ENCODE measurements at regions not wholly inside any gene's neighbourhood (a gene's known extent, or its start where the extent isn't known, plus 50 kb on each side); places are given as distances from the start of the nearest gene placed in this dataset.

GRCh38 chr5:106423109-106423897 is 1247.4 kb downstream of the EFNA5 start:
- WGBS, 2 experiments (ENCODE audit: insufficient coverage in 1 of 2, insufficient read length in 1 of 2), result 92 to 100% methylated on average over 1 to 8 of the region's 8 CpGs
- Mint-ChIP-seq H3K9me3 (peaks cover 3% of the 10 kb centered on the region), H3K27me3 (ENCODE audit: insufficient read depth) (no peaks in the 10 kb centered on the region), H3K4me3 (no peak overlapping the region), H3K4me1 (no peaks in the 10 kb centered on the region), H3K36me3 (ENCODE audit: low read depth) (no peaks in the 10 kb centered on the region), H3K27ac (no peak overlapping the region)
- no peak overlapping the region for H3K9ac ChIP-seq (ENCODE audit: extremely low read depth, low read length, poor library complexity, severe bottlenecking)
- H3K4me3 ChIP-seq (ENCODE audit: low read length), result no peak overlapping the region
- H3K9me3 ChIP-seq (ENCODE audit: control insufficient read depth, low read length), result no peaks in the 10 kb centered on the region
- H3K36me3 ChIP-seq (ENCODE audit: control insufficient read depth, insufficient read depth, low read length), result no peaks in the 10 kb centered on the region
- peak; percentile 53 for DNase-seq
- H3K4me1 ChIP-seq (ENCODE audit: control insufficient read depth, insufficient read depth, low read length), result no peaks in the 10 kb centered on the region
- H3K27ac ChIP-seq (ENCODE audit: low read depth, low read length), result no peak overlapping the region
- no peak for TF ChIP-seq CTCF (conservative IDR thresholded peaks at IDR 0.05)
- H3K27me3 ChIP-seq (ENCODE audit: control insufficient read depth, insufficient read depth, low read length, poor library complexity, severe bottlenecking), result no peaks in the 10 kb centered on the region

GRCh38 chr5:106420102-106420501 is 1250.6 kb downstream of the EFNA5 start:
- no peak for DNase-seq
- H3K27me3 ChIP-seq (ENCODE audit: control insufficient read depth, insufficient read depth, low read length, poor library complexity, severe bottlenecking), result no peaks in the 10 kb centered on the region
- WGBS, 2 experiments (ENCODE audit: insufficient coverage in 1 of 2, insufficient read length in 1 of 2), result 100% methylated on average over 3 of the region's 4 CpGs; no CpG with 5 or more reads in 1 of the 2 experiments
- no peaks in the 10 kb centered on the region for H3K4me1 Mint-ChIP-seq
- no peaks in the 10 kb centered on the region for H3K9me3 ChIP-seq (ENCODE audit: control insufficient read depth, low read length)
- no peak overlapping the region for H3K27ac Mint-ChIP-seq
- H3K9ac ChIP-seq (ENCODE audit: extremely low read depth, low read length, poor library complexity, severe bottlenecking), result no peak overlapping the region
- TF ChIP-seq CTCF (conservative IDR thresholded peaks at IDR 0.05), result no peak
- H3K4me3 ChIP-seq (ENCODE audit: low read length), result no peak overlapping the region
- H3K9me3 Mint-ChIP-seq, result no peaks in the 10 kb centered on the region
- no peaks in the 10 kb centered on the region for H3K36me3 Mint-ChIP-seq (ENCODE audit: low read depth)
- H3K36me3 ChIP-seq (ENCODE audit: control insufficient read depth, insufficient read depth, low read length), result no peaks in the 10 kb centered on the region
- no peak overlapping the region for H3K4me3 Mint-ChIP-seq
- H3K27me3 Mint-ChIP-seq (ENCODE audit: insufficient read depth), result no peaks in the 10 kb centered on the region
- no peak overlapping the region for H3K27ac ChIP-seq (ENCODE audit: low read depth, low read length)
- H3K4me1 ChIP-seq (ENCODE audit: control insufficient read depth, insufficient read depth, low read length), result no peaks in the 10 kb centered on the region

- 100% methylated on average over 1 of the region's 2 CpGs; no CpG with 5 or more reads in 1 of the 2 experiments for WGBS, 2 experiments (ENCODE audit: insufficient coverage in 1 of 2, insufficient read length in 1 of 2)
- H3K4me3 ChIP-seq (ENCODE audit: low read length), result no peak overlapping the region
- H3K4me1 ChIP-seq (ENCODE audit: control insufficient read depth, insufficient read depth, low read length), result no peaks in the 10 kb centered on the region
- H3K27me3 ChIP-seq (ENCODE audit: control insufficient read depth, insufficient read depth, low read length, poor library complexity, severe bottlenecking), result no peaks in the 10 kb centered on the region
- H3K36me3 ChIP-seq (ENCODE audit: control insufficient read depth, insufficient read depth, low read length), result no peaks in the 10 kb centered on the region
- no peaks in the 10 kb centered on the region for H3K27me3 Mint-ChIP-seq (ENCODE audit: insufficient read depth)
- DNase-seq, result no peak
- no peaks in the 10 kb centered on the region for H3K36me3 Mint-ChIP-seq (ENCODE audit: low read depth)
- H3K4me1 Mint-ChIP-seq, result no peaks in the 10 kb centered on the region
- no peak overlapping the region for H3K4me3 Mint-ChIP-seq
- no peak overlapping the region for H3K27ac Mint-ChIP-seq
- no peak overlapping the region for H3K27ac ChIP-seq (ENCODE audit: low read depth, low read length)
- no peak overlapping the region for H3K9ac ChIP-seq (ENCODE audit: extremely low read depth, low read length, poor library complexity, severe bottlenecking)
- no peak for TF ChIP-seq CTCF (conservative IDR thresholded peaks at IDR 0.05)
- no peaks in the 10 kb centered on the region for H3K9me3 ChIP-seq (ENCODE audit: control insufficient read depth, low read length)
- no peaks in the 10 kb centered on the region for H3K9me3 Mint-ChIP-seq
These were observed 1252.5 kb downstream of the EFNA5 start for GRCh38 chr5:106418196-106418595.

Measured in endodermal cell (in vitro differentiated cells).